HG02870 (cell line): ENCODE measurements at regions not wholly inside any gene's neighbourhood (a gene's known extent, or its start where the extent isn't known, plus 50 kb on each side); places are given as distances from the start of the nearest gene placed in this dataset.

ENCODE experiments used
- ATAC-seq: cut with Tn5 transposase; IDR thresholded peaks from one replicate; pipeline ENCODE4 v1.9.1; 2021; ENCODE audit warnings: mild to moderate bottlenecking, moderate library complexity; ENCODE audit not compliant: unreplicated experiment

- ATAC-seq, result no peak
Observed at GRCh38 chr3:177824190-177824786, 627.0 kb upstream of the TBL1XR1 start.

- ATAC-seq, result no peak
Observed at GRCh38 chr3:177824841-177825240, 627.6 kb upstream of the TBL1XR1 start.

GRCh38 chr3:177826253-177826652 is 629.0 kb upstream of the TBL1XR1 start:
- ATAC-seq, result no peak

- ATAC-seq, result no peak
Observed at GRCh38 chr3:177827511-177828207, 630.4 kb upstream of the TBL1XR1 start.

DNA sequence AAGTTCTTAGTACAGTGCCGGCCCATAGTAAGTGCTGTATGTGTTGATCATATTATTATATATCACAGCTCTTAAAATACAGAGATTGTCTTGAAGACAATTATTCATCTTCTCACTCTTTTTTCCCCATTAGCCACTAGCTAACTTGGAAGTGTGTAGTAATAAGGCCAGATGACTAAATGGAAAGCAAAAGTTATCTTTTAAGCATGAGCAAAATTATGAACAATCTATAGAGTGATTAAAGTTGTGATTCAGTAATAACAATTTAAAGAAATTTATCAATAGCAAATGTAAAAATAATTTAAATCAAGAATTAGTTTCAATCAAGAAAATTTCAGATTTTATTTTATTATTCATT is 630.9 kb upstream of the TBL1XR1 start:
- ATAC-seq, result no peak

GRCh38 chr3:177830411-177830849 is 633.1 kb upstream of the TBL1XR1 start:
- ATAC-seq, result no peak

GRCh38 chr3:177831361-177831760 is 634.1 kb upstream of the TBL1XR1 start:
- ATAC-seq, result no peak

GRCh38 chr3:177832880-177833279 is 635.6 kb upstream of the TBL1XR1 start:
- no peak for ATAC-seq

DNA sequence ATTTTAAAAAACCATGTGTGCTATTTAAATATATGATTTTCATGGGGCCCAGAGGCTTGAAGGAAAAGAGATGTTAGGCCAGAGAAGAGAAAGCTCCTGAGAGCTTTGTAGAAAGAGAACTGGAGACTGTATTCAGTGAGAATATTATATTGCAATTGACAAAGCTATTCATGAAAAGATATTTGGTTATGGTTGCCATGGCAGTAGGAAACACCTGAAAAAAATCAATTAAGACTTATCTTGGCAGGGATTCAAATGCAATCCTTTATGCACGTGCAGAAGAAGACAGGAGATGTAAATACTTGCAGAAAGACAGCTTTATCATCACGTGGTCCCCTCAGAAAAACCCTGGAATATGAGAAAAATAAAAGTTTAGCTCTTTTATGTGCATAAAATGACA is 636.0 kb upstream of the TBL1XR1 start:
- ATAC-seq, result no peak

DNA sequence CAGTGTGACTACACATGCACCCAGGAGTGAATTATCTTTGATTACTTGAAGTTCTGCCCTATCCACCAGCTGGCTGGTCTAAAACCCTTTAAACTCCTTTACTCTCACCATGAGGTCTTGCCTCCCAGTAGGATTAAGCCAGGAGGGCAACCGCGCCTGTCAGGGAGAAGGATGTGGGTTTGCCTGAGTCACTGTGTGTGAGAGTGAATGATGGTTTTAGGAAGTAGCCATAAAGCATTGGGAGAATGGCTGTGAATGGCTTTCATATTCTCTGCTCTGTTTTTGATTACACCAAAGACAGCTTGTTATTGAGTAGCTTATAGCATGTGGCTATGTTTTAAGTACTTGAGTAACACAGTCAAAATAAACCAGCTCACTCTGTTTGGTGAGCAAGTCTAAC is 637.7 kb upstream of the TBL1XR1 start:
- no peak for ATAC-seq

DNA sequence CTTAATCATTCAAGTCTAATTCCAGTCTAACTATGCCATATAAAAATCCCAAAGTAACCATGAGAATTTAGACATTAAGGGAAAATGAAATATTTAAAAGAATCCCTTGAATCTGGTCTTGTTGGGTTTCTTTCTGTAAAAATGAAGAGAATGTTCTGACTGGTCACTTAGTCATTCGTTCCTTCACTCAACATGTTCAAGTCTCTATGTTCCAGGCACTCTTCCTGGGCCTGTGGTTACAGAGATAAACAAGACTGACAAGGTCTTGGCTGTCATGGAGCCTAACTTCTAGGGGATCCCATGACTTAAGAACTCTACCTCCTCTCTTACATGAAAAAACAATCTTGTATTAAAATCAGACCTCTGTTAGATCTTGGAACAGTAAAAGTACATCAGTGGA is 638.6 kb upstream of the TBL1XR1 start:
- no peak for ATAC-seq

GRCh38 chr3:177836671-177837070 is 639.4 kb upstream of the TBL1XR1 start:
- ATAC-seq, result no peak

- no peak for ATAC-seq
Observed at GRCh38 chr3:177837951-177838655, 640.8 kb upstream of the TBL1XR1 start.

- no peak for ATAC-seq
Observed at GRCh38 chr3:177838766-177839350, 641.6 kb upstream of the TBL1XR1 start.

DNA sequence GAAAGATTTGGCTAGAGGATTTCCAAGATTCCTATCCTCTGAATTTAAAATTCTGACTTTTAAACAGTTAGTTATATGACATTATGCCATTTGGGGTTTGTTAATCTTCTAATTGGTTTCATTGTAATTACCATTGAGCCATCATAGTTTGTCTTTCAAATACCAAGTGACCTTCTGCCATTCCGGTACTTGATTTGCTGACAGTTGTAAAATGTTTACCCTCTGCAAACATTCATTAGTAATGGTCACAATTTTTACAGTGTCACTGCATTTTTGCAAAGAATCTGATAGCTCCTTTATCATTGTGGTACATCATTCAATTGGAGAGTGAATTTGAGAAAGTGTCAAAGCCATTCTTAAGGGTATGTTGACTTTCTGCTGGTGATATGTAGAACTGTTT is 645.0 kb upstream of the TBL1XR1 start:
- ATAC-seq, result no peak

- peak; percentile 91 for ATAC-seq
Observed at GRCh38 chr3:177842743-177843734, 645.8 kb upstream of the TBL1XR1 start.

DNA sequence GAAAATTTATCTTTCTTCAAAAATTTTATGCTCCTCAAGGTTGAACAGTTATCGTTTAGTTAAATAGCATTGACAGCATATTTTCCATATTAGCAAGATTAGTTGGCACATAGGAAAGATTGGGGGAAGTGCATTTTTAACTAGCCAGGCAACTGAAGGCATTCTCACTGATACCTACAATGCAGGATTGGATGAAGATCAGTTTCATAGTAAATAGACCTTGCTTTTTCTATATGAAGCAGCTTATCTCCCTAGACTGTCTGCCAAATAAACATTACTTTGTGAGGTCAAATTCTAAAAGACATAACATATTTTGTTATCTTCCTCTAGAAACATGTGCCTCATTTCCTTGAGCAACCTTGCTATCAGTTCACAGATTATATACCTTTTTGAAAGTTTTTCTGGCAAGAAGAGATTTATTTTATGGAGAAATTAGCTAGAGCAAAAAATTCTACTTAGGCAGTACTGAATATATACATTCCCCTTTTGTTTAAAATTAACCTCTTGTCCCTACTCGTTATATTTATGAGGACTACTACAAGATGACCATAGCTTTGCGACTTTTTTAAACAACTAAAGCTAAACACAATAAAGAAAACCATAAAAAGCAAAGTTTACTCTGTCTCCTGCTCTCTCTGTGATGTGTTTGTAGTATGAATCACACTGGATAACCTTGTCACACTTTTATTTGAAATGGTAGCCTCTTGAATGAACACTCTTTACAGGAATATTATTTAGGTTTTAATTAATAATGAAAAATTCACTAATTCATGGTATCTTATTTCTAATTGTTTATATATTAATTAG is 654.9 kb upstream of the TBL1XR1 start:
- ATAC-seq, result no peak

DNA sequence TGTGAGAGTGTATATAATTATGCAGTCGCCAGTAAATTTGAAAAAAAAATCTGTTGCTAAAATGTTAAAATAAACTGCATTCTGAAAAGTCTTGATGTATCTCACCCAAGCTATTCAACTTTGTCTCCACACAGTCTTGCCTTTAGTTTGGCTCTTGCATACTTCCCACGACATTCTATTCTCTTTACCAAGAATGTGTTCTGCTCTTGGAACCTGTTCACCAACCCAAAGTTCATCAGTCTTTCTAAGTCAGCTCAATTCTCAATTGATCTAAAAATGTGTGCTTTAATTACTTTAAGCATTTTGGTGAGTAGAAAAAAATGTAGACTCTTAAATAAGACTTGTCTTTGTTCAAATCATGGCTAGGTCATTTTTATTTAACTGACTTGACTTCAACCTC is 657.7 kb upstream of the TBL1XR1 start:
- ATAC-seq, result no peak

DNA sequence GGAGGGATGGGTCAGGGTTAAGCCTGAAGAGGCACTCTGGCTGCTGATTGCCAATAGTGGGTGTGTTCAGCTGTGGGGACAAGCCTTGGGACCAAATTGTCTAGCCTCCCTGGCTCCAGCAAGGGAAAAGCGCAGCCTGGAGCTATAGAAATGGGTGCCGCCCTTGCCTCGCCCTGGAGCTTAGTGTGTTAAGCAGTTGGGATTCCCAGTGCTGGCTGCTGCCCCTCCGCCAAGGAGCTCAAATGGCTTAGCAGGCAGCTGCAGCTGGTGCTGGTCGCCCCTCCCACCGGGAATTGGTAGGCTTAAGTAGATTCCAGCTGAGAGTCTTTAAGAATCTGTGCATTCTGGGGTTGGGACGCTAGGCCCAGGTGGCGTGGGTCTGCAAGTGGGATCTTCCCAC is 662.9 kb upstream of the TBL1XR1 start:
- no peak for ATAC-seq

- no peak for ATAC-seq
Observed at GRCh38 chr3:177862962-177863491, 665.7 kb upstream of the TBL1XR1 start.
